B cell (primary cell): ENCODE measurements at regions not wholly inside any gene's neighbourhood (a gene's known extent, or its start where the extent isn't known, plus 50 kb on each side); places are given as distances from the start of the nearest gene placed in this dataset.

Experiments
- ATAC-seq: fragments of 200-7000 bp; cut with Tn5 transposase; one replicate; pipeline ENCODE4 v1.10.0; 2021; ENCODE audit warnings: low read depth, mild to moderate bottlenecking, moderate number of reproducible peaks, moderate library complexity
- CTCF ChIA-PET: fragments of 350-600 bp; sonication (Branson Sonifier 250); formaldehyde crosslinking; loops from one replicate; lab custom pipeline; 2021; ENCODE audit warnings: antibody characterized with exemption, inconsistent platforms; lab: Charles Lee
- POLR2A ChIA-PET: fragments of 350-600 bp; sonication (Branson Sonifier 250); formaldehyde crosslinking; loops from one replicate; lab custom pipeline; 2021; ENCODE audit warnings: antibody characterized with exemption; lab: Charles Lee
- DNase-seq: peaks from one replicate; pipeline ENCODE4 v3.0.0; 2013
- H2AFZ ChIP-seq: 2 replicates; pipeline ENCODE4 v1.6.1; 2012; ENCODE audit warnings: mild to moderate bottlenecking, low read depth, low read length; ENCODE audit not compliant: insufficient read depth, poor library complexity, severe bottlenecking
- H3K27ac ChIP-seq, 2 donors: 1 replicate in 1 of 2; 2 replicates in 1 of 2; pipeline ENCODE4 v1.5.1; 2012 to 2013; ENCODE audit warnings: low read length in 2 of 2, mild to moderate bottlenecking in 2 of 2, moderate library complexity in 1 of 2
- H3K27me3 ChIP-seq, 4 experiments: fragments of 200-600 bp in 1 of 4; sonication (generic) in 1 of 4; replicated peaks in 1 of 4; 1 replicate in 2 of 4; 2 replicates in 2 of 4; pipeline versions ENCODE4 v1.6.1 to v1.7.0; 2013 to 2016; ENCODE audit warnings: low read length in 3 of 4, mild to moderate bottlenecking in 2 of 4, mixed read lengths in 1 of 4, moderate library complexity in 1 of 4; ENCODE audit not compliant: insufficient read depth in 4 of 4, control insufficient read depth in 3 of 4; ENCODE audit errors: control extremely low read depth in 1 of 4
- H3K36me3 ChIP-seq, 2 experiments: replicated peaks in 1 of 2; 1 replicate in 1 of 2; 2 replicates in 1 of 2; pipeline versions ENCODE4 v1.6.1 to v1.7.1; 2013; ENCODE audit warnings: low read length in 1 of 2; ENCODE audit not compliant: insufficient read depth in 2 of 2, control insufficient read depth in 1 of 2; ENCODE audit errors: control extremely low read depth in 1 of 2, extremely low read depth in 1 of 2
- H3K4me1 ChIP-seq, 2 donors: fragments of 200-600 bp in 1 of 2; sonication (generic) in 1 of 2; 1 replicate in 1 of 2; 2 replicates in 1 of 2; pipeline versions ENCODE4 v1.5.1 to v1.6.1; 2013 to 2017; ENCODE audit warnings: low read length in 2 of 2; ENCODE audit not compliant: control insufficient read depth in 2 of 2, insufficient read depth in 2 of 2
- H3K4me2 ChIP-seq: replicated peaks from 2 replicates; pipeline ENCODE3; 2012; ENCODE audit warnings: mild to moderate bottlenecking, low read depth, low read length; ENCODE audit not compliant: poor library complexity, severe bottlenecking
- H3K4me3 ChIP-seq, 5 experiments: fragments of 200-600 bp in 1 of 5; sonication (generic) in 1 of 5; 1 replicate in 3 of 5; 2 replicates in 2 of 5; pipeline versions ENCODE4 v1.5.1 to v1.7.0; 2011 to 2016; ENCODE audit warnings: low read length in 4 of 5, mild to moderate bottlenecking in 4 of 5, low read depth in 2 of 5, control low read depth in 1 of 5, moderate library complexity in 1 of 5; ENCODE audit not compliant: insufficient read depth in 1 of 5; ENCODE audit errors: control extremely low read depth in 1 of 5, extremely low read depth in 1 of 5
- H3K79me2 ChIP-seq: fragments of 200-600 bp; sonication (generic); one replicate; pipeline ENCODE4 v1.6.0; 2016; ENCODE audit warnings: low read length; ENCODE audit not compliant: control insufficient read depth, insufficient read depth
- H3K9ac ChIP-seq: fragments of 200-600 bp; sonication (generic); 2 replicates; pipeline ENCODE4 v1.6.1; 2017; ENCODE audit warnings: mild to moderate bottlenecking, low read length, moderate library complexity
- H3K9me3 ChIP-seq, 3 donors: one replicate each; pipeline versions ENCODE4 v1.6.1 to v1.7.1; 2013; ENCODE audit warnings: low read length in 2 of 3; ENCODE audit not compliant: control insufficient read depth in 2 of 3, insufficient read depth in 1 of 3; ENCODE audit errors: control extremely low read depth in 1 of 3
- H4K20me1 ChIP-seq: 2 replicates; pipeline ENCODE4 v1.6.0; 2012; ENCODE audit warnings: mild to moderate bottlenecking, low read length; ENCODE audit not compliant: insufficient read depth, control insufficient read depth, poor library complexity, severe bottlenecking
- H3K27ac Mint-ChIP-seq: one replicate; pipeline ENCODE4 v1.8.0; 2021; ENCODE audit warnings: mixed read lengths
- H3K27me3 Mint-ChIP-seq: one replicate; pipeline ENCODE4 v1.8.0; 2021; ENCODE audit warnings: mixed read lengths
- H3K4me1 Mint-ChIP-seq: one replicate; pipeline ENCODE4 v1.8.0; 2021; ENCODE audit warnings: mixed read lengths
- H3K4me3 Mint-ChIP-seq: one replicate; pipeline ENCODE4 v1.8.0; 2021; ENCODE audit warnings: mixed read lengths
- H3K9me3 Mint-ChIP-seq: one replicate; pipeline ENCODE4 v1.8.0; 2022; ENCODE audit warnings: mixed read lengths; ENCODE audit not compliant: insufficient read depth
- EZH2 ChIP-seq: IDR thresholded peaks from 2 replicates; pipeline ENCODE4 v1.6.1; 2012; ENCODE audit warnings: borderline replicate concordance, low read depth, mild to moderate bottlenecking, moderate library complexity, low read length; ENCODE audit not compliant: insufficient read depth, poor library complexity, severe bottlenecking
- WGBS: methylation state at CpG from one replicate; pipeline ENCODE4 v1.1.5; 2013; ENCODE audit warnings: missing lambda C conversion rate; ENCODE audit not compliant: insufficient coverage; 5-methylcytosine and 5-hydroxymethylcytosine counted together
- intact Hi-C: fragments of 100-400 bp; cut with micrococcal nuclease; formaldehyde crosslinking; loops from one replicate; pipeline ENCODE4 v1.10.0; 2022
- TF ChIP-seq, protein P1 (sequence below): fragments of 200-600 bp; IDR thresholded peaks from one replicate; pipeline ENCODE4 v1.8.0; 2022; ENCODE audit warnings: antibody characterized with exemption, mild to moderate bottlenecking

GRCh38 chr3:167882057-167882667 lies 146.6 kb downstream of the SERPINI1 start:
- Histone ChIP-seq H3K9ac (peak overlapping the region; percentile 39), H4K20me1 (no peaks in the 10 kb centered on the region), H3K4me1 (peaks cover 0 to 5% of the 10 kb centered on the region in 2 donors), H3K27ac (no peak overlapping the region), H3K9me3 (no peaks in the 10 kb centered on the region), H3K27me3 (no peaks in the 10 kb centered on the region), H3K4me3 (no peak overlapping the region), H3K79me2 (no peaks in the 10 kb centered on the region), H3K36me3 (no peaks in the 10 kb centered on the region), H3K4me2 (peak overlapping the region; percentile 62), H2AFZ (peak overlapping the region; percentile 61)
- intact Hi-C loops = loop anchor here (1.0 to 2.0 kb wide), 4 partner anchors 45 to 502 kb away; partner anchors contain the start of genes PDCD10, SERPINI1 and ZBBX
- ChIA-PET CTCF (interaction anchor here (0.6 to 4.1 kb wide), 30 partner anchors 8 to 780 kb away, joined by 3 to 82 read pairs (median 5); partner anchors contain the start of genes PDCD10, SERPINI1 and ZBBX), POLR2A (no interaction called here)
- H3K4me3 Mint-ChIP-seq = peak overlapping the region; percentile 44
- peaks cover 4% of the 10 kb centered on the region for H3K4me1 Mint-ChIP-seq
- no peaks in the 10 kb centered on the region for H3K9me3 Mint-ChIP-seq
- peak; percentile 68 for DNase-seq
- WGBS = no CpG with 5 or more reads among the region's 1 CpG
- ATAC-seq = peak; percentile 47
- H3K27me3 Mint-ChIP-seq = peaks cover 11% of the 10 kb centered on the region
- TF ChIP-seq EZH2 = no peak
- TF ChIP-seq, protein P1, sequence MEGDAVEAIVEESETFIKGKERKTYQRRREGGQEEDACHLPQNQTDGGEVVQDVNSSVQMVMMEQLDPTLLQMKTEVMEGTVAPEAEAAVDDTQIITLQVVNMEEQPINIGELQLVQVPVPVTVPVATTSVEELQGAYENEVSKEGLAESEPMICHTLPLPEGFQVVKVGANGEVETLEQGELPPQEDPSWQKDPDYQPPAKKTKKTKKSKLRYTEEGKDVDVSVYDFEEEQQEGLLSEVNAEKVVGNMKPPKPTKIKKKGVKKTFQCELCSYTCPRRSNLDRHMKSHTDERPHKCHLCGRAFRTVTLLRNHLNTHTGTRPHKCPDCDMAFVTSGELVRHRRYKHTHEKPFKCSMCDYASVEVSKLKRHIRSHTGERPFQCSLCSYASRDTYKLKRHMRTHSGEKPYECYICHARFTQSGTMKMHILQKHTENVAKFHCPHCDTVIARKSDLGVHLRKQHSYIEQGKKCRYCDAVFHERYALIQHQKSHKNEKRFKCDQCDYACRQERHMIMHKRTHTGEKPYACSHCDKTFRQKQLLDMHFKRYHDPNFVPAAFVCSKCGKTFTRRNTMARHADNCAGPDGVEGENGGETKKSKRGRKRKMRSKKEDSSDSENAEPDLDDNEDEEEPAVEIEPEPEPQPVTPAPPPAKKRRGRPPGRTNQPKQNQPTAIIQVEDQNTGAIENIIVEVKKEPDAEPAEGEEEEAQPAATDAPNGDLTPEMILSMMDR = peak; percentile 90
- H3K27ac Mint-ChIP-seq = no peak overlapping the region

GRCh38 chr3:167880183-167880582 lies 144.7 kb downstream of the SERPINI1 start:
- H3K27ac Mint-ChIP-seq = no peak overlapping the region
- CTCF ChIA-PET = interaction anchor here (1.0 to 1.5 kb wide), 2 partner anchors 13 to 20 kb away, joined by 3 read pairs; no protein-coding TSS in a partner anchor
- H3K9me3 ChIP-seq = no peaks in the 10 kb centered on the region
- H3K4me1 Mint-ChIP-seq = peaks cover 4% of the 10 kb centered on the region
- TF ChIP-seq EZH2 = no peak
- TF ChIP-seq, protein P1 = no peak
- intact Hi-C loops = no loop called here
- H3K27me3 ChIP-seq = no peaks in the 10 kb centered on the region
- no peak overlapping the region for H3K4me3 Mint-ChIP-seq
- no peak for DNase-seq
- peaks cover 0 to 5% of the 10 kb centered on the region in 2 donors for H3K4me1 ChIP-seq
- H3K36me3 ChIP-seq = no peaks in the 10 kb centered on the region
- H2AFZ ChIP-seq = no peak overlapping the region
- H4K20me1 ChIP-seq = no peaks in the 10 kb centered on the region
- no peaks in the 10 kb centered on the region for H3K79me2 ChIP-seq
- POLR2A ChIA-PET = no interaction called here
- no peak overlapping the region for H3K27ac ChIP-seq
- no peak overlapping the region for H3K4me2 ChIP-seq
- no peak overlapping the region for H3K4me3 ChIP-seq
- no peak for ATAC-seq
- no peak overlapping the region for H3K9ac ChIP-seq
- peaks cover 11% of the 10 kb centered on the region for H3K27me3 Mint-ChIP-seq
- no peaks in the 10 kb centered on the region for H3K9me3 Mint-ChIP-seq
